GM12872 (cell line): ENCODE measurements at regions not wholly inside any gene's neighbourhood (a gene's known extent, or its start where the extent isn't known, plus 50 kb on each side); places are given as distances from the start of the nearest gene placed in this dataset.

Experiments
- CTCF ChIP-seq: IDR thresholded peaks from 3 replicates; pipeline ENCODE4 v1.5.1; 2011; ENCODE audit warnings: low read depth, mild to moderate bottlenecking, low read length, moderate library complexity; ENCODE audit not compliant: insufficient read depth

GRCh38 chr4:13171292-13172057 lies 312.7 kb downstream of the RAB28 start:
- no peak for TF ChIP-seq CTCF

- no peak for TF ChIP-seq CTCF
These were observed 314.2 kb downstream of the RAB28 start for GRCh38 chr4:13169731-13170525.

GRCh38 chr4:13168326-13168725 lies 315.8 kb downstream of the RAB28 start:
- TF ChIP-seq CTCF = no peak

- TF ChIP-seq CTCF = no peak
These were observed 317.9 kb downstream of the RAB28 start for GRCh38 chr4:13166214-13166613.

- TF ChIP-seq CTCF = no peak
These were observed 319.3 kb downstream of the RAB28 start for GRCh38 chr4:13164783-13165331.

GRCh38 chr4:13162886-13163285 lies 321.3 kb downstream of the RAB28 start:
- TF ChIP-seq CTCF = no peak

- no peak for TF ChIP-seq CTCF
These were observed 323.2 kb downstream of the RAB28 start for GRCh38 chr4:13160920-13161319.
